RWPE2 (cell line): ENCODE measurements at regions not wholly inside any gene's neighbourhood (a gene's known extent, or its start where the extent isn't known, plus 50 kb on each side); places are given as distances from the start of the nearest gene placed in this dataset.

Source experiments
- ATAC-seq: fragments of 200-7000 bp; cut with Tn5 transposase; 3 replicates; pipeline ENCODE4 v1.9.1; 2021; ENCODE audit warnings: low read depth
- DNase-seq: peaks from one replicate; pipeline ENCODE4 v3.0.0-alpha.2; 2020; ENCODE audit warnings: low spot score
- H3K27ac ChIP-seq: fragments of 450-650 bp; 2 replicates; pipeline ENCODE4 v1.5.1; 2017; ENCODE audit warnings: mild to moderate bottlenecking; ENCODE audit not compliant: poor library complexity, severe bottlenecking
- H3K27me3 ChIP-seq: fragments of 250-450 bp; sonication (Bioruptor Pico); 2 replicates; pipeline ENCODE4 v1.5.1; 2021; ENCODE audit warnings: mild to moderate bottlenecking, moderate library complexity; ENCODE audit not compliant: insufficient read depth, poor library complexity, severe bottlenecking
- H3K36me3 ChIP-seq: fragments of 250-450 bp; sonication (Bioruptor Pico); 2 replicates; pipeline ENCODE4 v1.5.1; 2020; ENCODE audit warnings: low read depth, mild to moderate bottlenecking, moderate library complexity
- H3K4me1 ChIP-seq: fragments of 250-450 bp; sonication (Bioruptor Pico); 2 replicates; pipeline ENCODE4 v1.5.1; 2021; ENCODE audit warnings: mild to moderate bottlenecking, moderate library complexity; ENCODE audit not compliant: insufficient read depth, poor library complexity, severe bottlenecking
- H3K4me3 ChIP-seq: fragments of 250-450 bp; sonication (Bioruptor Pico); 2 replicates; pipeline ENCODE4 v1.5.1; 2021; ENCODE audit warnings: mild to moderate bottlenecking, moderate library complexity; ENCODE audit not compliant: severe bottlenecking
- H3K9me3 ChIP-seq: fragments of 250-450 bp; sonication (Bioruptor Pico); 2 replicates; pipeline ENCODE4 v1.5.1; 2021; ENCODE audit warnings: mild to moderate bottlenecking, moderate library complexity; ENCODE audit not compliant: severe bottlenecking
- TF ChIP-seq, protein P1 (sequence below): fragments of 450-650 bp; IDR thresholded peaks from one replicate; pipeline ENCODE4 v1.5.1; 2017; ENCODE audit warnings: mild to moderate bottlenecking, moderate library complexity; ENCODE audit not compliant: poor library complexity, severe bottlenecking

DNA sequence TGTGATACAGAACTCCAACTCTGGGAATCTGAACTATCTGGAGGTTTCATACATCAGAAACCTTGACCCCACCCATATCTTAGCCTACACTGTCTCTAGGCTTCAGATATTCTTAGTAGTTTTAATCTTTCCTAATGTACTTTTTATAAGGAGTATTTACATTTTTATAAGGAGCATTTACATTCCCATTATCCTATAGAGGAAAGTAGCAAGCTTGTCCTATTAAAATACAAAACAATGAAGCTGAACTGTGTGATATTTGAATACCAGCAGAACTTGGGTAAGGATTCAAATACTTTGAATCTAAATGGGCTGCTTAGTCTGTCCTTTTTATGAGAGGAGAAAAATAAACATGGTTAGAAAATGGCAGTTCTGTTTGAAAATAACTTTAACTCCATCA lies 247.4 kb downstream of the FMR1NB start:
- DNase-seq (no peak), ATAC-seq (no peak)
- no peaks in the 10 kb centered on the region for H3K27me3 ChIP-seq
- no peaks in the 10 kb centered on the region for H3K4me1 ChIP-seq
- no peaks in the 10 kb centered on the region for H3K9me3 ChIP-seq
- TF ChIP-seq, protein P1, sequence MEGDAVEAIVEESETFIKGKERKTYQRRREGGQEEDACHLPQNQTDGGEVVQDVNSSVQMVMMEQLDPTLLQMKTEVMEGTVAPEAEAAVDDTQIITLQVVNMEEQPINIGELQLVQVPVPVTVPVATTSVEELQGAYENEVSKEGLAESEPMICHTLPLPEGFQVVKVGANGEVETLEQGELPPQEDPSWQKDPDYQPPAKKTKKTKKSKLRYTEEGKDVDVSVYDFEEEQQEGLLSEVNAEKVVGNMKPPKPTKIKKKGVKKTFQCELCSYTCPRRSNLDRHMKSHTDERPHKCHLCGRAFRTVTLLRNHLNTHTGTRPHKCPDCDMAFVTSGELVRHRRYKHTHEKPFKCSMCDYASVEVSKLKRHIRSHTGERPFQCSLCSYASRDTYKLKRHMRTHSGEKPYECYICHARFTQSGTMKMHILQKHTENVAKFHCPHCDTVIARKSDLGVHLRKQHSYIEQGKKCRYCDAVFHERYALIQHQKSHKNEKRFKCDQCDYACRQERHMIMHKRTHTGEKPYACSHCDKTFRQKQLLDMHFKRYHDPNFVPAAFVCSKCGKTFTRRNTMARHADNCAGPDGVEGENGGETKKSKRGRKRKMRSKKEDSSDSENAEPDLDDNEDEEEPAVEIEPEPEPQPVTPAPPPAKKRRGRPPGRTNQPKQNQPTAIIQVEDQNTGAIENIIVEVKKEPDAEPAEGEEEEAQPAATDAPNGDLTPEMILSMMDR, result no peak
- H3K27ac ChIP-seq, result no peak overlapping the region
- no peaks in the 10 kb centered on the region for H3K36me3 ChIP-seq
- H3K4me3 ChIP-seq, result no peak overlapping the region

DNA sequence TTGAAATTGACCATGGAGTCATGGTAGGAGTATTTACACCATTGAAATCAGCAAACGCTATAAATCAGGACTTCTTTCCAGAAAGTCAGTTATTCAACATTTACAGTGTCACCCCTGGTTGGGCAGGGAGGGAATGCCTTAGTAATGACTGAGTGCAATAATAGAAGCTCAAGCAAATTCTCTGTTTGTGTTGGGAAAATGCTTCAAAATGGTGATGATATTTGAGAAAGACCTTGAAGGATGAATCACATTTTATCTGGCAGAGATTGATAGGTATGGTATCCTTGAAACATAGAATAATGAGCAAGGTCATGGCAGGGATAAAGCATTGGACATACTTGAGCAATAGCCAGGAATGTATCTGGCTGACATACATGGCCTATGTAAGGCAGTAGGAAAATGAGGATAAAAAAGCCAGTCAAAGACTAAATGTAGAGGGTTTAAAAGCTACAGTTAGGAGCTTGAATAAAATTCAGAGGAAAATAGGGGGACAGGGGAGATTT lies 248.7 kb downstream of the FMR1NB start:
- no peaks in the 10 kb centered on the region for H3K9me3 ChIP-seq
- DNase-seq (no peak), ATAC-seq (no peak)
- no peak overlapping the region for H3K4me3 ChIP-seq
- H3K4me1 ChIP-seq, result no peaks in the 10 kb centered on the region
- no peak overlapping the region for H3K27ac ChIP-seq
- TF ChIP-seq, protein P1, result no peak
- H3K36me3 ChIP-seq, result no peaks in the 10 kb centered on the region
- H3K27me3 ChIP-seq, result no peaks in the 10 kb centered on the region

DNA sequence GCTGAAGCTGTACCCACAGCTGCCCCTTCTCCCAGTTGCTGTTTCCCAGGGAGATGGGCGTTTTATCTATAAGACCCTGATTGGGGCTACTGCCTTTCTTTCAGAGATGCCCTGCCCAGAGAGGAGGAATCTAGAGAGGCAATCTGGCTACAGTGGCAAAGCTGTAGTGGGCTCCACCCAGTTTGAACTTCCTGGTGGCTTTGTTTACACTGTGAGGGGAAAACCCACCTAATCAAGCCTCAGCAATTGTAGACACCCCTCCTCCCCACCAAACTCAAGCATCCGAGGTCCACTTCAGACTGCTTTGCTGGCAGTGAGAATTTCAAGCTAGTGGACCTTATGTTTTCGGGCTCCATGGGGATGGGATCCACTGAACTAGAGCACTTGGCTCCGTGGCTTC lies 240.4 kb upstream of the AFF2 start:
- DNase-seq (no peak), ATAC-seq (no peak)
- TF ChIP-seq, protein P1, result no peak
- no peaks in the 10 kb centered on the region for H3K36me3 ChIP-seq
- no peak overlapping the region for H3K4me3 ChIP-seq
- H3K27ac ChIP-seq, result no peak overlapping the region
- no peaks in the 10 kb centered on the region for H3K9me3 ChIP-seq
- H3K4me1 ChIP-seq, result no peaks in the 10 kb centered on the region
- H3K27me3 ChIP-seq, result no peaks in the 10 kb centered on the region

DNA sequence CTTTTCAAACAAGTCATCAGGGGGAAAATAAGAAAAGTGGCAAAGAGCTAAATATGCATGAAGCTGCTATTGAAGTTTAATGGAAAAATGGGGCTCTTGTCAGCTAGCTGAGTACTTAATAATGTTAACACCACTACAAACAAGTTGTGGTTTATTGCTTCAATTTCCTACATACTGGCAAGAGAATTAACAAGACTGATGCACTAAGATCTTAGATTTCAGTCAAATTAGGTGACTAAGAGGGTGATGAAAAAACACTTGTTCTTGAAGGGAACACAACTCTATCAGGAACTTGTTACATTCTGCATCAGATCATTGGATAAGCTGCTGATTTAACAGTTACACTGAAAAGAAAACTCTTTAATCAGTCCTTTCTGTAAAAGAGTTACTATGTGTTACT lies 234.6 kb upstream of the AFF2 start:
- H3K36me3 ChIP-seq, result no peaks in the 10 kb centered on the region
- H3K27ac ChIP-seq, result no peak overlapping the region
- H3K4me3 ChIP-seq, result no peak overlapping the region
- H3K9me3 ChIP-seq, result no peaks in the 10 kb centered on the region
- TF ChIP-seq, protein P1, result no peak
- ATAC-seq, result no peak
- no peaks in the 10 kb centered on the region for H3K27me3 ChIP-seq
- no peak for DNase-seq
- H3K4me1 ChIP-seq, result no peaks in the 10 kb centered on the region

DNA sequence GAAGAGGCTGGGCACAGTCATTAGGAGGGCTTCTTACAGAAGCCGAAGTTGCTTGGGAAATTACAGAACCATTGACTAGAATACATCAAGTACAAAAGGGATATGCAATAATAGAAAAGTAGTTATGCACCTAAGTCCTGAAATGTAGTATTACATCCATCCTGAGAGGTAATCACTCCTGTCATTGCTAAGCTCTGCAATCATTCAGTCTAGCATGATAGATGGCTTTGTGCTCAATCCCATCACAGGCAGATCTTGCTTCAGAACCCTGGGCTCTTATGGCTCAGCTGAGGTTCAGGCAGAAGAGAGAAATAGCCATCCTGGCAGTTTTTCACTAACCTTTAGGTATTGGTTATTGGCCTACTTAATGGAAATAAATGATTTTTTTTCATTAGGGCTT lies 231.7 kb upstream of the AFF2 start:
- Histone ChIP-seq H3K9me3 (no peaks in the 10 kb centered on the region), H3K36me3 (no peaks in the 10 kb centered on the region), H3K27me3 (no peaks in the 10 kb centered on the region), H3K4me3 (no peak overlapping the region), H3K27ac (no peak overlapping the region), H3K4me1 (no peaks in the 10 kb centered on the region)
- DNase-seq (no peak), ATAC-seq (no peak)
- TF ChIP-seq, protein P1, result no peak
